ENCODE measurements at regions not wholly inside any gene's neighbourhood (a gene's known extent, or its start where the extent isn't known, plus 50 kb on each side); places are given as distances from the start of the nearest gene placed in this dataset.
A peak's percentile ranks its signal among the peaks of the same experiment; 100 is the strongest.

GRCh38 chr7:10128748-10129147 is 844.9 kb upstream of the PHF14 start:
- Histone ChIP-seq H3K4me3 (ENCODE audit: low read length in 3 of 3) (no peak overlapping the region), H3K27ac (ENCODE audit: low read depth, low read length) (no peak overlapping the region), H3K27me3 (ENCODE audit: control insufficient read depth in 3 of 3, insufficient read depth in 3 of 3, low read length in 3 of 3) (no peaks in the 10 kb centered on the region), H3K36me3 (ENCODE audit: control insufficient read depth in 3 of 3, insufficient read depth in 3 of 3, low read length in 3 of 3) (no peaks in the 10 kb centered on the region), H3K9ac (ENCODE audit: low read depth in 1 of 3, low read length in 3 of 3) (no peak overlapping the region), H3K4me1 (ENCODE audit: control insufficient read depth in 3 of 3, insufficient read depth in 3 of 3, low read length in 3 of 3) (no peaks in the 10 kb centered on the region), H3K9me3 (ENCODE audit: control insufficient read depth in 3 of 3, low read length in 3 of 3) (no peaks in the 10 kb centered on the region)

GRCh38 chr7:10138087-10138854 is 835.4 kb upstream of the PHF14 start:
- Histone ChIP-seq H3K36me3 (ENCODE audit: control insufficient read depth in 3 of 3, insufficient read depth in 3 of 3, low read length in 3 of 3) (no peaks in the 10 kb centered on the region), H3K27me3 (ENCODE audit: control insufficient read depth in 3 of 3, insufficient read depth in 3 of 3, low read length in 3 of 3) (no peaks in the 10 kb centered on the region), H3K4me1 (ENCODE audit: control insufficient read depth in 3 of 3, insufficient read depth in 3 of 3, low read length in 3 of 3) (no peaks in the 10 kb centered on the region), H3K9ac (ENCODE audit: low read depth in 1 of 3, low read length in 3 of 3) (no peak overlapping the region), H3K4me3 (ENCODE audit: low read length in 3 of 3) (no peak overlapping the region), H3K27ac (ENCODE audit: low read depth, low read length) (no peak overlapping the region), H3K9me3 (ENCODE audit: control insufficient read depth in 3 of 3, low read length in 3 of 3) (no peaks in the 10 kb centered on the region)

GRCh38 chr7:10146271-10146670 is 827.4 kb upstream of the PHF14 start:
- no peak overlapping the region for H3K4me3 ChIP-seq (ENCODE audit: low read length in 3 of 3)

GRCh38 chr7:10156972-10157371 is 816.7 kb upstream of the PHF14 start:
- H3K9ac ChIP-seq (ENCODE audit: low read depth in 1 of 3, low read length in 3 of 3): no peak overlapping the region
- no peaks in the 10 kb centered on the region for H3K27me3 ChIP-seq (ENCODE audit: control insufficient read depth in 3 of 3, insufficient read depth in 3 of 3, low read length in 3 of 3)
- H3K4me1 ChIP-seq (ENCODE audit: control insufficient read depth in 3 of 3, insufficient read depth in 3 of 3, low read length in 3 of 3): no peaks in the 10 kb centered on the region
- no peaks in the 10 kb centered on the region for H3K36me3 ChIP-seq (ENCODE audit: control insufficient read depth in 3 of 3, insufficient read depth in 3 of 3, low read length in 3 of 3)
- H3K4me3 ChIP-seq (ENCODE audit: low read length in 3 of 3): peak overlapping the region in 1 of 3 donors; percentile 20
- peak overlapping the region; percentile 43 for H3K27ac ChIP-seq (ENCODE audit: low read depth, low read length)
- no peaks in the 10 kb centered on the region for H3K9me3 ChIP-seq (ENCODE audit: control insufficient read depth in 3 of 3, low read length in 3 of 3)

More at GRCh38 chr7:10146271-10146670, 827.4 kb upstream of the PHF14 start:
- H3K36me3 ChIP-seq (ENCODE audit: control insufficient read depth in 3 of 3, insufficient read depth in 3 of 3, low read length in 3 of 3): no peaks in the 10 kb centered on the region
- H3K9ac ChIP-seq (ENCODE audit: low read depth in 1 of 3, low read length in 3 of 3): no peak overlapping the region
- no peaks in the 10 kb centered on the region for H3K9me3 ChIP-seq (ENCODE audit: control insufficient read depth in 3 of 3, low read length in 3 of 3)
- no peaks in the 10 kb centered on the region for H3K27me3 ChIP-seq (ENCODE audit: control insufficient read depth in 3 of 3, insufficient read depth in 3 of 3, low read length in 3 of 3)
- H3K27ac ChIP-seq (ENCODE audit: low read depth, low read length): no peak overlapping the region
- no peaks in the 10 kb centered on the region for H3K4me1 ChIP-seq (ENCODE audit: control insufficient read depth in 3 of 3, insufficient read depth in 3 of 3, low read length in 3 of 3)

- no peak overlapping the region for H3K9ac ChIP-seq (ENCODE audit: low read depth in 1 of 3, low read length in 3 of 3)
- H3K36me3 ChIP-seq (ENCODE audit: control insufficient read depth in 3 of 3, insufficient read depth in 3 of 3, low read length in 3 of 3): no peaks in the 10 kb centered on the region
- no peaks in the 10 kb centered on the region for H3K4me1 ChIP-seq (ENCODE audit: control insufficient read depth in 3 of 3, insufficient read depth in 3 of 3, low read length in 3 of 3)
- H3K4me3 ChIP-seq (ENCODE audit: low read length in 3 of 3): no peak overlapping the region
- no peaks in the 10 kb centered on the region for H3K27me3 ChIP-seq (ENCODE audit: control insufficient read depth in 3 of 3, insufficient read depth in 3 of 3, low read length in 3 of 3)
- no peak overlapping the region for H3K27ac ChIP-seq (ENCODE audit: low read depth, low read length)
- H3K9me3 ChIP-seq (ENCODE audit: control insufficient read depth in 3 of 3, low read length in 3 of 3): no peaks in the 10 kb centered on the region
These were observed 791.7 kb upstream of the PHF14 start for GRCh38 chr7:10181996-10182395.

GRCh38 chr7:10192074-10192473 is 781.6 kb upstream of the PHF14 start:
- H3K27me3 ChIP-seq (ENCODE audit: control insufficient read depth in 3 of 3, insufficient read depth in 3 of 3, low read length in 3 of 3): no peaks in the 10 kb centered on the region
- no peaks in the 10 kb centered on the region for H3K9me3 ChIP-seq (ENCODE audit: control insufficient read depth in 3 of 3, low read length in 3 of 3)
- H3K27ac ChIP-seq (ENCODE audit: low read depth, low read length): no peak overlapping the region
- no peaks in the 10 kb centered on the region for H3K36me3 ChIP-seq (ENCODE audit: control insufficient read depth in 3 of 3, insufficient read depth in 3 of 3, low read length in 3 of 3)
- no peaks in the 10 kb centered on the region for H3K4me1 ChIP-seq (ENCODE audit: control insufficient read depth in 3 of 3, insufficient read depth in 3 of 3, low read length in 3 of 3)
- no peak overlapping the region for H3K9ac ChIP-seq (ENCODE audit: low read depth in 1 of 3, low read length in 3 of 3)
- H3K4me3 ChIP-seq (ENCODE audit: low read length in 3 of 3): no peak overlapping the region

- Histone ChIP-seq H3K27ac (ENCODE audit: low read depth, low read length) (no peak overlapping the region), H3K4me1 (ENCODE audit: control insufficient read depth in 3 of 3, insufficient read depth in 3 of 3, low read length in 3 of 3) (no peaks in the 10 kb centered on the region), H3K4me3 (ENCODE audit: low read length in 3 of 3) (no peak overlapping the region), H3K27me3 (ENCODE audit: control insufficient read depth in 3 of 3, insufficient read depth in 3 of 3, low read length in 3 of 3) (no peaks in the 10 kb centered on the region), H3K9ac (ENCODE audit: low read depth in 1 of 3, low read length in 3 of 3) (no peak overlapping the region), H3K36me3 (ENCODE audit: control insufficient read depth in 3 of 3, insufficient read depth in 3 of 3, low read length in 3 of 3) (no peaks in the 10 kb centered on the region), H3K9me3 (ENCODE audit: control insufficient read depth in 3 of 3, low read length in 3 of 3) (no peaks in the 10 kb centered on the region)
These were observed 768.0 kb upstream of the PHF14 start for GRCh38 chr7:10205696-10206095.

- H3K9me3 ChIP-seq (ENCODE audit: control insufficient read depth in 3 of 3, low read length in 3 of 3): no peaks in the 10 kb centered on the region
- no peaks in the 10 kb centered on the region for H3K27me3 ChIP-seq (ENCODE audit: control insufficient read depth in 3 of 3, insufficient read depth in 3 of 3, low read length in 3 of 3)
- no peak overlapping the region for H3K9ac ChIP-seq (ENCODE audit: low read depth in 1 of 3, low read length in 3 of 3)
- H3K27ac ChIP-seq (ENCODE audit: low read depth, low read length): no peak overlapping the region
- no peaks in the 10 kb centered on the region for H3K36me3 ChIP-seq (ENCODE audit: control insufficient read depth in 3 of 3, insufficient read depth in 3 of 3, low read length in 3 of 3)
- H3K4me1 ChIP-seq (ENCODE audit: control insufficient read depth in 3 of 3, insufficient read depth in 3 of 3, low read length in 3 of 3): no peaks in the 10 kb centered on the region
- no peak overlapping the region for H3K4me3 ChIP-seq (ENCODE audit: low read length in 3 of 3)
These were observed 763.7 kb upstream of the PHF14 start for GRCh38 chr7:10210000-10210399.

GRCh38 chr7:10211016-10211415 is 762.7 kb upstream of the PHF14 start:
- Histone ChIP-seq H3K27ac (ENCODE audit: low read depth, low read length) (no peak overlapping the region), H3K27me3 (ENCODE audit: control insufficient read depth in 3 of 3, insufficient read depth in 3 of 3, low read length in 3 of 3) (no peaks in the 10 kb centered on the region), H3K4me1 (ENCODE audit: control insufficient read depth in 3 of 3, insufficient read depth in 3 of 3, low read length in 3 of 3) (no peaks in the 10 kb centered on the region), H3K36me3 (ENCODE audit: control insufficient read depth in 3 of 3, insufficient read depth in 3 of 3, low read length in 3 of 3) (no peaks in the 10 kb centered on the region), H3K9ac (ENCODE audit: low read depth in 1 of 3, low read length in 3 of 3) (no peak overlapping the region), H3K4me3 (ENCODE audit: low read length in 3 of 3) (no peak overlapping the region), H3K9me3 (ENCODE audit: control insufficient read depth in 3 of 3, low read length in 3 of 3) (no peaks in the 10 kb centered on the region)

GRCh38 chr7:10211861-10212260 is 761.8 kb upstream of the PHF14 start:
- no peak overlapping the region for H3K4me3 ChIP-seq (ENCODE audit: low read length in 3 of 3)
- H3K4me1 ChIP-seq (ENCODE audit: control insufficient read depth in 3 of 3, insufficient read depth in 3 of 3, low read length in 3 of 3): no peaks in the 10 kb centered on the region
- H3K9me3 ChIP-seq (ENCODE audit: control insufficient read depth in 3 of 3, low read length in 3 of 3): no peaks in the 10 kb centered on the region
- H3K27me3 ChIP-seq (ENCODE audit: control insufficient read depth in 3 of 3, insufficient read depth in 3 of 3, low read length in 3 of 3): no peaks in the 10 kb centered on the region
- no peak overlapping the region for H3K27ac ChIP-seq (ENCODE audit: low read depth, low read length)
- H3K36me3 ChIP-seq (ENCODE audit: control insufficient read depth in 3 of 3, insufficient read depth in 3 of 3, low read length in 3 of 3): no peaks in the 10 kb centered on the region
- no peak overlapping the region for H3K9ac ChIP-seq (ENCODE audit: low read depth in 1 of 3, low read length in 3 of 3)

Measured in skeletal muscle tissue (tissue), 3 donors.